ENCODE measurements at regions not wholly inside any gene's neighbourhood (a gene's known extent, or its start where the extent isn't known, plus 50 kb on each side); places are given as distances from the start of the nearest gene placed in this dataset.
A peak's percentile ranks its signal among the peaks of the same experiment; 100 is the strongest.

- no peak overlapping the region for H3K4me3 ChIP-seq
- no peak overlapping the region for H3K27ac ChIP-seq
- no peaks in the 10 kb centered on the region for H3K36me3 ChIP-seq
- peaks cover 0 to 5% (median 0%) of the 10 kb centered on the region in 3 donors for H3K27me3 ChIP-seq
- H3K4me1 ChIP-seq = no peaks in the 10 kb centered on the region
- intact Hi-C loops (cut with DNase I; ENCODE audit: low total_unique reads) = no loop called here
- WGBS, 5 donors = 70 to 97% (median 93%) methylated on average over 3 of the region's 3 CpGs
- peaks cover 0 to 14% (median 0%) of the 10 kb centered on the region in 4 donors for H3K9me3 ChIP-seq
- no peak for DNase-seq
- no peak for TF ChIP-seq POLR2AphosphoS5 (IDR thresholded peaks at IDR 0.05)
- TF ChIP-seq CTCF (IDR thresholded peaks at IDR 0.05) = no peak
- no peak for TF ChIP-seq EP300 (IDR thresholded peaks at IDR 0.05)
- no peak for TF ChIP-seq POLR2A (IDR thresholded peaks at IDR 0.05)
Measured at GRCh38 chr9:1857808-1858207, 157.3 kb upstream of the SMARCA2 start.

- intact Hi-C loops (cut with DNase I; ENCODE audit: low total_unique reads) = no loop called here
- Histone ChIP-seq H3K27me3 (no peaks in the 10 kb centered on the region), H3K9me3 (no peaks in the 10 kb centered on the region), H3K36me3 (no peaks in the 10 kb centered on the region), H3K27ac (no peak overlapping the region), H3K4me3 (no peak overlapping the region), H3K4me1 (no peaks in the 10 kb centered on the region)
- WGBS, 5 donors = 43 to 77% (median 44%) methylated on average over 6 of the region's 6 CpGs
- TF ChIP-seq CTCF (IDR thresholded peaks at IDR 0.05) (peak in 1 of 7 experiments; percentile 39), POLR2A (IDR thresholded peaks at IDR 0.05) (no peak), EP300 (IDR thresholded peaks at IDR 0.05) (no peak)
- peak in 1 of 2 donors; percentile 50 for DNase-seq
Measured at GRCh38 chr9:1869843-1870242, 145.3 kb upstream of the SMARCA2 start.

DNA sequence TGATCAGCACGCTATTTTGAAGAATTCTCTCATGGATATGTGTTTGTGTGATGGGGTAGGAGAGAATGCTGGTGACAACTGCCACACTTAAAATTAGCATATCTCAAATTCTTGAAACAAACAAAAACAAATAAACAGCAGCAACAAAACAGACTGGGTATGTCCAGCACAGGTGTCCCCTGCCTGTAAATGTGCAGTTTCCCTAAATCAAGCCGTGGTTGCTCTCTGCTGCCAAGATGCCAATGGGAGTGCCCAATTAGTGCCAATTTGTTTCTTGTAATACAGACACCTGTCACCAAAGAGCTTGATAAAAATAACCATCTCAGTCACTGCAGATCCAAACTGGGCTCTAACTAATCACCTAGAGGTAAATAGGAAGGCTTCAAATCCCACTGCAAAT, 144.2 kb upstream of the SMARCA2 start:
- no peaks in the 10 kb centered on the region for H3K9me3 ChIP-seq
- DNase-seq = no peak
- H3K4me1 ChIP-seq = no peaks in the 10 kb centered on the region
- H3K27ac ChIP-seq = no peak overlapping the region
- H3K27me3 ChIP-seq = no peaks in the 10 kb centered on the region
- no peak for TF ChIP-seq POLR2A (IDR thresholded peaks at IDR 0.05)
- TF ChIP-seq POLR2AphosphoS5 (IDR thresholded peaks at IDR 0.05) = no peak
- TF ChIP-seq EP300 (IDR thresholded peaks at IDR 0.05) = no peak
- no peak for TF ChIP-seq CTCF (IDR thresholded peaks at IDR 0.05)
- WGBS, 5 donors = 61 to 77% (median 69%) methylated on average over 2 of the region's 2 CpGs
- H3K4me3 ChIP-seq = no peak overlapping the region
- intact Hi-C loops (cut with DNase I; ENCODE audit: low total_unique reads) = no loop called here
- H3K36me3 ChIP-seq = no peaks in the 10 kb centered on the region

- Histone ChIP-seq H3K27ac (no peak overlapping the region), H3K36me3 (no peaks in the 10 kb centered on the region), H3K4me1 (no peaks in the 10 kb centered on the region), H3K9me3 (no peaks in the 10 kb centered on the region), H3K4me3 (no peak overlapping the region), H3K27me3 (no peaks in the 10 kb centered on the region)
- peak in 1 of 2 donors; percentile 11 for DNase-seq
- no peak for TF ChIP-seq POLR2AphosphoS5 (IDR thresholded peaks at IDR 0.05)
- intact Hi-C loops (cut with DNase I; ENCODE audit: low total_unique reads) = no loop called here
- WGBS, 5 donors = 42 to 48% (median 45%) methylated on average over 8 of the region's 8 CpGs
Measured at GRCh38 chr9:1871626-1872419, 143.3 kb upstream of the SMARCA2 start.

- H3K4me3 ChIP-seq = no peak overlapping the region
- no peaks in the 10 kb centered on the region for H3K27me3 ChIP-seq
- no peaks in the 10 kb centered on the region for H3K36me3 ChIP-seq
- no peaks in the 10 kb centered on the region for H3K9me3 ChIP-seq
- no peak overlapping the region for H3K27ac ChIP-seq
- no peak for DNase-seq
- no peak for TF ChIP-seq POLR2A (IDR thresholded peaks at IDR 0.05)
- no peak for TF ChIP-seq CTCF (IDR thresholded peaks at IDR 0.05)
- TF ChIP-seq POLR2AphosphoS5 (IDR thresholded peaks at IDR 0.05) = no peak
- no peak for TF ChIP-seq EP300 (IDR thresholded peaks at IDR 0.05)
- intact Hi-C loops (cut with DNase I; ENCODE audit: low total_unique reads) = no loop called here
- no peaks in the 10 kb centered on the region for H3K4me1 ChIP-seq
- 78 to 87% (median 85%) methylated on average over 8 of the region's 8 CpGs for WGBS, 5 donors
Measured at GRCh38 chr9:1875251-1875851, 139.8 kb upstream of the SMARCA2 start.

Data from stomach (tissue), 8 donors.